Lower leg skin (tissue), 4 donors: ENCODE measurements at regions not wholly inside any gene's neighbourhood (a gene's known extent, or its start where the extent isn't known, plus 50 kb on each side); places are given as distances from the start of the nearest gene placed in this dataset.

Experiments used
- DNase-seq, 2 donors: peaks; one replicate each; pipeline ENCODE4 v3.0.0-alpha.2; 2019; ENCODE audit warnings: low spot score in 2 of 2
- H3K4me3 ChIP-seq: fragments of 200-600 bp; sonication (generic); 2 replicates; pipeline ENCODE4 v1.5.1; 2017; ENCODE audit warnings: mild to moderate bottlenecking, low read depth; ENCODE audit not compliant: poor library complexity, severe bottlenecking
- CTCF ChIP-seq, 3 donors: fragments of 450-650 bp; IDR thresholded peaks; one replicate each; pipeline ENCODE4 v1.5.1; 2016; ENCODE audit warnings: antibody characterized with exemption in 3 of 3, mild to moderate bottlenecking in 3 of 3, moderate library complexity in 2 of 3
- POLR2A ChIP-seq, 2 donors: fragments of 450-650 bp; IDR thresholded peaks; one replicate each; pipeline ENCODE4 v1.6.1; 2016 to 2017; ENCODE audit warnings: antibody characterized with exemption in 2 of 2, mild to moderate bottlenecking in 1 of 2, moderate library complexity in 1 of 2
- WGBS, 2 donors: methylation state at CpG; one replicate each; pipeline ENCODE4 v1.1.5; 2018; 5-methylcytosine and 5-hydroxymethylcytosine counted together
- intact Hi-C: fragments of 100-400 bp; cut with DNase I; formaldehyde crosslinking; loops from one replicate; pipeline ENCODE4 v1.15.0; 2023; ENCODE audit warnings: low total_unique reads

- peak in 1 of 2 donors; percentile 25 for DNase-seq
- TF ChIP-seq CTCF (IDR thresholded peaks at IDR 0.05) (no peak), POLR2A (IDR thresholded peaks at IDR 0.05) (no peak)
- intact Hi-C loops: no loop called here
- no peak overlapping the region for H3K4me3 ChIP-seq
- WGBS, 2 donors: 84 to 86% methylated on average over 6 of the region's 6 CpGs
These were observed 253.8 kb downstream of the FAM43A start for GRCh38 chr3:194939532-194939909.

- WGBS, 2 donors: 86 to 87% methylated on average over 14 to 17 of the region's 17 CpGs
- intact Hi-C loops: no loop called here
- TF ChIP-seq CTCF (IDR thresholded peaks at IDR 0.05): no peak
- no peak for TF ChIP-seq POLR2A (IDR thresholded peaks at IDR 0.05)
- no peak for DNase-seq
- H3K4me3 ChIP-seq: no peak overlapping the region
These were observed 254.5 kb downstream of the FAM43A start for GRCh38 chr3:194939949-194940770.

DNA sequence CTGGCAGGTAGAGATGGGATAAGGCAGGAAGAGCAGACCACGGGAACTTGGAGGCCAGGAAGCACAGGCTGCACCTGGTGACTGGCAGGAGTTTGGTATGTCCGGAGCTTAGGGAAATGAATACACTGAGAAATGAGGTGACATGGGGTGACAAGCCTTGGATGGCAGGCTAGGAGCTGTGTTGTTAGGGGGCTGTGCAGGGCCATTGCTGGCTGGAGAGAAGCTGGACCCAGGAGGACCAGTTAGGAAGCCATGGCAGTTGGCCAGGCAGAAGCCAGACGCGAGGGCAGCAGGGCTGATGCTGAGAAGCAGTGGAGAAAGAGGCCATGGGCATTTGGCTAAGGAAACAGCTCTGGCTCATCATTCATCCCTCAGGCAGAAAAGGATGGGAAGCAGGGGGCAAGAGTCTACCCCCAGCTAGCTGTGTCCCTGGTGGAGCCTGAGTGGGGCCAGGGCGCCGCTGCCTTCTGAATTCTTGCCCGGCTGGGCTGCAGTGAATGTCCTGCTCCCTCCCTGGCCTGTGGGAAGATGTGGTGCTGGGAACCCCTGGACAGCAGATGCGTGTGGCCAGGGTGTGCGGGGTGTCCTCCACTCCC, 255.8 kb downstream of the FAM43A start:
- intact Hi-C loops: no loop called here
- TF ChIP-seq CTCF (IDR thresholded peaks at IDR 0.05) (no peak), POLR2A (IDR thresholded peaks at IDR 0.05) (no peak)
- 80 to 86% methylated on average over 9 of the region's 9 CpGs for WGBS, 2 donors
- DNase-seq: no peak
- no peak overlapping the region for H3K4me3 ChIP-seq

GRCh38 chr3:194941956-194942511, 256.4 kb downstream of the FAM43A start:
- 70 to 73% methylated on average over 9 of the region's 9 CpGs for WGBS, 2 donors
- DNase-seq: peak in 1 of 2 donors; percentile 75
- intact Hi-C loops: no loop called here
- TF ChIP-seq CTCF (IDR thresholded peaks at IDR 0.05) (no peak), POLR2A (IDR thresholded peaks at IDR 0.05) (no peak)
- no peak overlapping the region for H3K4me3 ChIP-seq

DNA sequence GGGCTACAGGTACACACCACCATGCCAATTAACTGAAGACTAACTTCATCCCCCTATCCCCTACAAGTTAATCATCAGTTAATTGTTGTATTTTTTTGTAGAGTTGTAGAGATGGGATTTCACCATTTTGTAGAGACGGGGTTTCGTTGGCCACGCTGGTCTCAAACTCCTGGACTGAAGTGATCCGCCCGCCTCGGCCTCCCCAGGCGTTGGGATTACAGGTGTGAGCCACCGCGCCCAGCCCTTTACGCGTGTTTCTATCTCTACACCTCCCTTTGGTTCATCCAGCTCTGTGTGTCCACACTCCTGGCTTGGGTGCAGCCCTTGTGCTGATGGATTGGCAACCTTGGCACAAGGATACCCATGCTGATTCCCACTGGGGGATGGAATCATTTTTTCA, 258.8 kb downstream of the FAM43A start:
- whole genome bisulfite sequencing, 2 donors: 88 to 96% methylated on average over 11 of the region's 11 CpGs
- no peak for DNase-seq
- intact Hi-C loops: no loop called here
- no peak overlapping the region for H3K4me3 ChIP-seq
- TF ChIP-seq CTCF (IDR thresholded peaks at IDR 0.05): no peak
